HG03520 (cell line): ENCODE measurements at regions not wholly inside any gene's neighbourhood (a gene's known extent, or its start where the extent isn't known, plus 50 kb on each side); places are given as distances from the start of the nearest gene placed in this dataset.
"Not testable (repeated sequence)": the region's sequence is repeated elsewhere in the genome, so short reads cannot be mapped to it uniquely, and the experiment has no call there.

Source experiments
- ATAC-seq: cut with Tn5 transposase; IDR thresholded peaks from one replicate; pipeline ENCODE4 v1.9.1; 2021; ENCODE audit warnings: mild to moderate bottlenecking, moderate library complexity; ENCODE audit not compliant: unreplicated experiment

GRCh38 chr16:21363550-21364223 lies 85.6 kb upstream of the CRYM start:
- ATAC-seq, result not testable (repeated sequence)

- ATAC-seq, result not testable (repeated sequence)
These were observed 83.6 kb upstream of the CRYM start for GRCh38 chr16:21361612-21362227.

GRCh38 chr16:21361045-21361444 lies 83.0 kb upstream of the CRYM start:
- not testable (repeated sequence) for ATAC-seq

- ATAC-seq, result not testable (repeated sequence)
These were observed 81.4 kb upstream of the CRYM start for GRCh38 chr16:21359513-21359912.

DNA sequence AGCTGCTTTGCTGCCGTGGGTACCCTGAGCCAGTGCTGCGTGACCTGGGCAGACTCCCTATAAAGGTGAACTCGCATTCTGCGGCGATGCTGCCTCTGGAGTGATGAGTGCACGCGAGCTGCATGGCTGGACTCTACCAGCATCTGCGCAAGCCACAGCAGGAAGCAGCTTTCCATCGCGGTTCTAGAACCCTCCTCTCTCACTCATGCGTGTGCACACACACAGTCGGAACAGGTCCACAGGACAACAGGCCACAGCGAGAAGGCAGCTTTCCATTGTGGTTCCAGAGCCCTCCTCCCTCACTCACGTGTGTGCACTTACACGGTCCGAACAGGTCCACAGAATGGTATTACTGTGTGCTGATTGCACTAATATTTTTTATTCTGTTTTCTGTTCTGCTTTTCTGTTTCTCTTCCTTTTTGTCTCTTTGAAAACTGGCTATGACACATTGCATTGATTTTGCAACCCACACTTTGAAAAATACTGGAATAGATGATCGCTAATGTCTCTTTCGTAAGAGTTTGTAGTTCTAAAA lies 80.2 kb upstream of the CRYM start:
- peak; percentile 31 for ATAC-seq

GRCh38 chr16:21356308-21356707 lies 78.2 kb upstream of the CRYM start:
- ATAC-seq, result not testable (repeated sequence)

GRCh38 chr16:21351433-21351832 lies 73.3 kb upstream of the CRYM start:
- not testable (repeated sequence) for ATAC-seq

DNA sequence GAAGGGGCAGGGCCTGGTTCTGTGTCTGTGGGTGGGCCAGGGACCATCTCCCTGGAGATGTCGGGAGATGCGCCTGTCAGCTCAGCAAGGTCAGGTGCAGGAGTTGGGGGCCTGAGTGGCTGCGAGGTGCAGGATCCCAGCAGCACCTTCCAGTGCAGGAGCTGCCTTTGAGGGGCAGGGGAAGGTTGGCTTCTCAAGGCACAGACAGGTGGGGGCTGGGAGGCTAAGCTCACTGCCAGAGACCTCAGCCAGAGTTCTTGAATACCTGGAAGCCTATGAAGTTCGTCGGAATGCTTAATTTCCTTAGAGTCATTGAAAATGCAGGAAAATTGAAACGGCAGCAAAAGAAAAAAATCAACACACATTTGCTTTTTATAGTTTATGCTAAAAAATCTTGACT lies 72.8 kb upstream of the CRYM start:
- not testable (repeated sequence) for ATAC-seq

DNA sequence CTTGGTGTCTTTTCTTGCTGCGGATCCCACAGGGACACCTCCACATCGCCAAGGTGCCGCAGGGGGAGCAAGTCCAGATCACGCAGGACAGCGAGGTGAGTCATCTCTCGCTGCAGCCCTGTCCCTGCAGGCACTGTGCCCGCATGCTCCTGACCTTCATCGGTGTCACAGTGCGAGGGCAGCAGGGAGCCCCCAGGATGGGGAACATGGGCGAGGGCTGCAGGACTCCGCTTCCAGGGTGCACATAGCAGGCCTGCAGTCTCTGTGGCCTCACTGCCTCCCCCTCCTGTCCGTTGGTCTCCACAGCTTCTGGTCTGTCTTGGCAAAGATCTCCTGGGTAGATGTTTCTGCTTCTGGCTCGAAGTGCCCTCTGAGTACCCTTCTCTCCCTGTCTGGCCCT lies 71.2 kb upstream of the CRYM start:
- not testable (repeated sequence) for ATAC-seq

- not testable (repeated sequence) for ATAC-seq
These were observed 70.7 kb upstream of the CRYM start for GRCh38 chr16:21348815-21349214.

- ATAC-seq, result not testable (repeated sequence)
These were observed 69.4 kb upstream of the CRYM start for GRCh38 chr16:21347538-21347937.

DNA sequence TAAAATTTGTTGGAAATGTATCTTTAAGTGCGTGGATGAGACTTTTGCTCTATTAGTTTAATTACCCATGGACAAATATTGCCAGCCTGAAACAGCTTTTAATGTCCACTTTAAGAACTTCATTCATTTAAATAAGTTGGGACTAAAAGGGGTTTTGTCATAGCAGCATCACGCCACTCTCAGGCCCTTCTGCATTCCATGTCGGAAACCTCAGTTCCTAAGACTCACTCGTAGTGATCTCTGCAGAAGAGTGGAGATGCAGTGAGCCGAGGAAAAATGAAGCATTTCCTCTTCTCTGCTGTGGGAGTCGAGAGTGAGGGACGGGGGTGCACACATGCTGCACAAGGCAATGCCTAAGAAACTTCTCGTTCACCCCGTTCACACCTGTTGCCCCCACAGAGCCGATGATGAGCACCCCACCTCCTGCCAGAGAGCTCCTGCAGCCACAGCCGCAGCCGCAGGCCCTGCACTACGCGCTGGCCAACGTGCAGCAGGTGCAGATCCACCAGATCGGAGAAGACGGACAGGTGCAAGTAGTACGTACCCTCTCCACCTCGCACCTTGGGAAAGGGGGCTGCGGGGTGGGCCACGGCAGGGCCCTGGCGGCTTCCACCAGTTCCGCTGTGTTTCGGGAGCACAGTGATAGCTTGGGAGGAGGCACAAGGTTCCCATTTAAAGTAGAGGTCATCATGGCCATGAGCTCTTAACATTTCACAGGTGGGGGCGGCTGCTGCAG lies 68.8 kb upstream of the CRYM start:
- ATAC-seq, result not testable (repeated sequence)

- not testable (repeated sequence) for ATAC-seq
These were observed 66.3 kb upstream of the CRYM start for GRCh38 chr16:21344361-21344912.

- no peak for ATAC-seq
These were observed 63.0 kb upstream of the CRYM start for GRCh38 chr16:21341101-21341500.

DNA sequence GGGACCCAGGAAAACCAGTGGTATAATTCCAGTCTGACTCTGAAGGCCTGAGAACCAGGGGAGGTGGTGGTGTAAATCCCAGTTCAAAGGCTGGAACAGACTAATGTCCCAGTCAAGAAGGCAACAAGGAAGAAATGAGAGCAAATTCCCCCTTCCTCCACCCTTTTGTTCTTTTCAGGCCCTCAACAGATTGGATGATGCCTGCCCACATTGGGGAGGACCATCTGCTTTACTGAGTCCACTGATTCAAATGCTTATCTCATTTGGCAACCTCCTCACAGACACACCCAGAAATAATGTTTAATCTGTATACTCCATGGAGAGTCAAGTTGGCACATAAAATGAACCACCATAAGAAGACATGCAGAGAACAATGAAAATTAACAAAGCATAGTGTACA lies 61.9 kb upstream of the CRYM start:
- ATAC-seq, result no peak

- ATAC-seq, result no peak
These were observed 61.2 kb upstream of the CRYM start for GRCh38 chr16:21339269-21339641.

DNA sequence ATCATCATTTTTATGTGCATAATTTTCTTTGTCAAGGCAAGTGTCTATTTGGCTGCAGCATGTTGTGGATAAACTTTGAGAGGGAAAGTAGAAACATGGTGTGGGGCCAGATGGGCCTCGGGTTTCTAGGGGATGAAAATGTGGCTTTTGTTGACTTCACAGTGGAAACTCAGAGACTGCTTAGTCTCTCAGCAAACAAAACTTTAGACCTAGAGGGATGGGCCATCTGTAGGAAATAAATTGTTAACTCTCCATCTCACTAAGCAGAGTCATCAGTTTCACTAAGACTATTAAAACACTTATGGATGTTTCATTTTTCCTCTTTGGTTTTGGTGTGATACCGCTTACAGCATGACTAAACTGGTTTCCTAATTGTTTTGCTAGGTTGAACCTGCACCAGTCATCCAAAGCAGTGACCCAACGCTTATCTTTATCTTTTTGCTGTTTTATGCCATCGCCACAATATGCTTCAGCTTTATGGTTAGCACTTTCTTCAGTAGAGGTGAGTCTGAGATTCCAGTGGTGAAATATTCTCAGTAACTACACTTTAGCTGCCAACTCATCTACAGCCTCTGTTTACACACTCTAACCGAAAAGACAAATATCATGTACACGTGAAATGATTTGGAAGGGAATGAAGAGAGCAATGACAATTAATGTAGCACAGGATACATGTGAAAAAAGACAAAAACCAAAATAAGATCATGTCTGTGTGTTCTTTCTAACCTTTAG lies 60.6 kb upstream of the CRYM start:
- no peak for ATAC-seq

GRCh38 chr16:21336231-21336630 lies 58.1 kb upstream of the CRYM start:
- ATAC-seq, result no peak

GRCh38 chr16:21334188-21335146 lies 56.4 kb upstream of the CRYM start:
- not testable (repeated sequence) for ATAC-seq

- not testable (repeated sequence) for ATAC-seq
These were observed 55.6 kb upstream of the CRYM start for GRCh38 chr16:21333683-21334082.
